ENCODE measurements at regions not wholly inside any gene's neighbourhood (a gene's known extent, or its start where the extent isn't known, plus 50 kb on each side); places are given as distances from the start of the nearest gene placed in this dataset.

- Mint-ChIP-seq H3K27me3 (ENCODE audit: unreplicated experiment) (peaks cover 4% of the 10 kb centered on the region), H3K4me3 (ENCODE audit: unreplicated experiment) (no peak overlapping the region), H3K36me3 (ENCODE audit: unreplicated experiment) (no peaks in the 10 kb centered on the region), H3K9me3 (ENCODE audit: unreplicated experiment) (no peaks in the 10 kb centered on the region), H3K4me1 (ENCODE audit: unreplicated experiment) (no peaks in the 10 kb centered on the region), H3K27ac (ENCODE audit: unreplicated experiment) (no peak overlapping the region)
- no peak for DNase-seq (ENCODE audit: extremely low spot score, unreplicated experiment)
- TF ChIP-seq CTCF (IDR thresholded peaks at IDR 0.05): no peak
Measured at GRCh38 chr2:198720266-198720665, 737.5 kb downstream of the SATB2 start.

GRCh38 chr2:198717451-198717850, 740.3 kb downstream of the SATB2 start:
- Mint-ChIP-seq H3K36me3 (ENCODE audit: unreplicated experiment) (no peaks in the 10 kb centered on the region), H3K4me1 (ENCODE audit: unreplicated experiment) (no peaks in the 10 kb centered on the region), H3K27me3 (ENCODE audit: unreplicated experiment) (peaks cover 4% of the 10 kb centered on the region), H3K9me3 (ENCODE audit: unreplicated experiment) (no peaks in the 10 kb centered on the region), H3K4me3 (ENCODE audit: unreplicated experiment) (no peak overlapping the region), H3K27ac (ENCODE audit: unreplicated experiment) (no peak overlapping the region)
- no peak for TF ChIP-seq CTCF (IDR thresholded peaks at IDR 0.05)
- DNase-seq (ENCODE audit: extremely low spot score, unreplicated experiment): no peak

DNA sequence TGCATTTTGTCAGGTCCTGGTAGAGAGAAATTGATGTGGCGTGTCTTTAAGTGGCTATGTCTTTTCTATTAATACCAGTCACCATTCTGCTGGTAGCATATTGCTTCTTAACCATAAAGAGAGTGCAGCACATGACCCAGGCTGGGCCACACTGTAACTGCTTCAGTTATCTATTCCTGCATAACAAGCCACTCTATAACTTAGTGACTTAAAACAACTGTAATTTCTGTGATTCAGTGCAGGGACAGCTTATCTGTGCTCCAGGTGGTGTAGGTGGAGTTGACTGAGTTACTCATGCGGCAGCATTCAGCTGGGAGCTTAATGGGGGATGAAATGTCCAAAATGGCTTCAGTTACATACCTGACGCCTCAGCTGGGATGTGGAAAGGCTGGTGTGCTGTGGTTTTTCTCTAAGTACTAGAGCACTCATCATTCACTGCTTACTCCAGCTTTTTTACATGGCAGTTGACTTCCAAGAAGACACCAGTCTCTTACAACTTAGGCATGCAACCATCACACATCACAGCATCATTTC, 742.4 kb downstream of the SATB2 start:
- Mint-ChIP-seq H3K27ac (ENCODE audit: unreplicated experiment) (no peak overlapping the region), H3K4me3 (ENCODE audit: unreplicated experiment) (no peak overlapping the region), H3K9me3 (ENCODE audit: unreplicated experiment) (no peaks in the 10 kb centered on the region), H3K4me1 (ENCODE audit: unreplicated experiment) (no peaks in the 10 kb centered on the region), H3K27me3 (ENCODE audit: unreplicated experiment) (peaks cover 4% of the 10 kb centered on the region), H3K36me3 (ENCODE audit: unreplicated experiment) (no peaks in the 10 kb centered on the region)
- no peak for DNase-seq (ENCODE audit: extremely low spot score, unreplicated experiment)
- TF ChIP-seq CTCF (IDR thresholded peaks at IDR 0.05): no peak

- Mint-ChIP-seq H3K9me3 (ENCODE audit: unreplicated experiment) (no peaks in the 10 kb centered on the region), H3K36me3 (ENCODE audit: unreplicated experiment) (no peaks in the 10 kb centered on the region), H3K27ac (ENCODE audit: unreplicated experiment) (no peak overlapping the region), H3K27me3 (ENCODE audit: unreplicated experiment) (peaks cover 3% of the 10 kb centered on the region), H3K4me1 (ENCODE audit: unreplicated experiment) (no peaks in the 10 kb centered on the region), H3K4me3 (ENCODE audit: unreplicated experiment) (no peak overlapping the region)
- no peak for TF ChIP-seq CTCF (IDR thresholded peaks at IDR 0.05)
- DNase-seq (ENCODE audit: extremely low spot score, unreplicated experiment): no peak
Measured at GRCh38 chr2:198712485-198712884, 745.3 kb downstream of the SATB2 start.

DNA sequence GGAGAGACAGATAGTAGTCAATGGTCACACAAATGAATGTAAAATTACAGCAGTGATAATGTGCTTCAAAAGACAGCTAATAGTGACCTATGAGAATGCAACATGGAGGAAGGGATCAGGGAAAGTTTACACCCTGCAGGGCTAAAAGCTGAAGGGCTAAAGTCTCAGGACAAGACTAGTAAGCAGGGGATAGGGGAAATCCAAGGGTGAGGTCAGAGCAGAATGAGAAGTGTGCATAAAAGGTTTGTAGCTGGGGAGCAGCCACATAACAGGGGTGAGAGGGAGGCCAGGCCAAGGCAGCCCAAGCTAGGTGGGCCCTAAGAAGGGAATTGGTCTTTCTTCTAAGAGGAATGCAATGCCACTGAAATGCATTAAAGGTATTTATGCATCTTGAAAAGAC, 746.3 kb downstream of the SATB2 start:
- no peak for DNase-seq (ENCODE audit: extremely low spot score, unreplicated experiment)
- H3K4me3 Mint-ChIP-seq (ENCODE audit: unreplicated experiment): no peak overlapping the region
- H3K4me1 Mint-ChIP-seq (ENCODE audit: unreplicated experiment): no peaks in the 10 kb centered on the region
- peaks cover 2% of the 10 kb centered on the region for H3K27me3 Mint-ChIP-seq (ENCODE audit: unreplicated experiment)
- no peaks in the 10 kb centered on the region for H3K9me3 Mint-ChIP-seq (ENCODE audit: unreplicated experiment)
- no peak for TF ChIP-seq CTCF (IDR thresholded peaks at IDR 0.05)
- no peak overlapping the region for H3K27ac Mint-ChIP-seq (ENCODE audit: unreplicated experiment)
- H3K36me3 Mint-ChIP-seq (ENCODE audit: unreplicated experiment): no peaks in the 10 kb centered on the region

Measured in osteocyte (in vitro differentiated cells).